Iris pigment epithelial cell (primary cell): ENCODE measurements at regions not wholly inside any gene's neighbourhood (a gene's known extent, or its start where the extent isn't known, plus 50 kb on each side); places are given as distances from the start of the nearest gene placed in this dataset.
"Not testable (repeated sequence)": the region's sequence is repeated elsewhere in the genome, so short reads cannot be mapped to it uniquely, and the experiment has no call there.

Experiments
- DNase-seq: peaks from one replicate; pipeline ENCODE4 v3.0.0-alpha.2; 2011; ENCODE audit warnings: low read depth

- DNase-seq: no peak
Measured at GRCh38 chr6:67897998-67898607, 737.0 kb upstream of the ADGRB3 start.

- peak; percentile 29 for DNase-seq
Measured at GRCh38 chr6:67896476-67896875, 738.6 kb upstream of the ADGRB3 start.

- DNase-seq: no peak
Measured at GRCh38 chr6:67889682-67889995, 745.4 kb upstream of the ADGRB3 start.

- DNase-seq: no peak
Measured at GRCh38 chr6:67888886-67889681, 746.0 kb upstream of the ADGRB3 start.

GRCh38 chr6:67888546-67888885 is 746.6 kb upstream of the ADGRB3 start:
- DNase-seq: no peak

- no peak for DNase-seq
Measured at GRCh38 chr6:67887747-67888545, 747.1 kb upstream of the ADGRB3 start.

- no peak for DNase-seq
Measured at GRCh38 chr6:67887419-67887746, 747.7 kb upstream of the ADGRB3 start.

- DNase-seq: no peak
Measured at GRCh38 chr6:67886840-67887292, 748.2 kb upstream of the ADGRB3 start.

- DNase-seq: no peak
Measured at GRCh38 chr6:67886036-67886707, 748.9 kb upstream of the ADGRB3 start.

GRCh38 chr6:67885081-67886033 is 749.7 kb upstream of the ADGRB3 start:
- DNase-seq: no peak

GRCh38 chr6:67884442-67884841 is 750.6 kb upstream of the ADGRB3 start:
- no peak for DNase-seq

- DNase-seq: no peak
Measured at GRCh38 chr6:67883500-67884366, 751.3 kb upstream of the ADGRB3 start.

GRCh38 chr6:67882436-67883311 is 752.4 kb upstream of the ADGRB3 start:
- no peak for DNase-seq

- no peak for DNase-seq
Measured at GRCh38 chr6:67881706-67882065, 753.4 kb upstream of the ADGRB3 start.

- peak; percentile 68 for DNase-seq
Measured at GRCh38 chr6:67880939-67881705, 754.0 kb upstream of the ADGRB3 start.

GRCh38 chr6:67880343-67880742 is 754.7 kb upstream of the ADGRB3 start:
- not testable (repeated sequence) for DNase-seq

- DNase-seq: not testable (repeated sequence)
Measured at GRCh38 chr6:67879928-67880327, 755.2 kb upstream of the ADGRB3 start.

GRCh38 chr6:67879105-67879904 is 755.8 kb upstream of the ADGRB3 start:
- DNase-seq: not testable (repeated sequence)
